H1 (cell line): ENCODE measurements at regions not wholly inside any gene's neighbourhood (a gene's known extent, or its start where the extent isn't known, plus 50 kb on each side); places are given as distances from the start of the nearest gene placed in this dataset.

Experiments used
- ATF2 ChIP-seq: IDR thresholded peaks from 2 replicates; pipeline ENCODE4 v1.6.1; 2012; ENCODE audit warnings: low read length, inconsistent platforms
- CHD7 ChIP-seq: fragments of 300-600 bp; sonication (generic); IDR thresholded peaks from 2 replicates; pipeline ENCODE4 v1.7.1; 2012; ENCODE audit warnings: low read length, moderate library complexity, mild to moderate bottlenecking, inconsistent platforms; ENCODE audit not compliant: insufficient replicate concordance
- EP300 ChIP-seq, 2 experiments: IDR thresholded peaks; 1 replicate in 1 of 2; 2 replicates in 1 of 2; pipeline ENCODE4 v1.6.1; 2011 to 2012; ENCODE audit warnings: low read depth in 2 of 2, low read length in 2 of 2, mild to moderate bottlenecking in 2 of 2, borderline replicate concordance in 1 of 2, inconsistent platforms in 1 of 2, moderate library complexity in 1 of 2
- SIN3A ChIP-seq, 2 experiments: IDR thresholded peaks in 1 of 2; conservative IDR thresholded peaks in 1 of 2; 2 replicates each; pipeline ENCODE4 v1.6.1; 2011 to 2012; ENCODE audit warnings: low read length in 2 of 2, improper control_type of control experiment in 1 of 2, low read depth in 1 of 2, mild to moderate bottlenecking in 1 of 2

DNA sequence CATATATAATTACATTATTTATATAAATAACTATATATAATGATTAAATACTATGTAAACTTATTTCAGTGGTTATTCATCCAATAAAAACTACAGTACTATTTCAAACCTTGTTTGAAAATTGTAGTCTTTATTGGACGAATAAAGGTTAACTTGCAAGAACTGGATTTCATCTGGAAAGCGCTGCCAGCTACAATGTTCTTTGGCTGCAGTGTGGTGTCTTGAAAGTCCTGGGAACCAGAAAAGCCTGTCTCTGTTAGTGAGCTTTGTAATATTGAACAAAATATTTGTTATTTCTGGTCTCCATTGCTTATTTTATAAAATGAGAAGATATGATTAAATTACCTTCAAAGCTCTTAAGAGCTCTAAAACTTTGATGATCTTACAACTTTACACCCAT is 763.6 kb downstream of the ADGRL2 start (continued):
- no peak for TF ChIP-seq SIN3A (conservative IDR thresholded peaks at IDR 0.05 in 1 of 2, IDR thresholded peaks at IDR 0.05 in 1 of 2; ENCODE audit: low read depth in 1 of 2, low read length in 2 of 2)
- TF ChIP-seq CHD7 = no peak
- no peak for TF ChIP-seq ATF2
- TF ChIP-seq EP300 (IDR thresholded peaks at IDR 0.05; ENCODE audit: borderline replicate concordance in 1 of 2, low read depth in 2 of 2, low read length in 2 of 2) = no peak
- TF ChIP-seq, all 59 proteins: peak for 0
